ENCODE measurements at regions not wholly inside any gene's neighbourhood (a gene's known extent, or its start where the extent isn't known, plus 50 kb on each side); places are given as distances from the start of the nearest gene placed in this dataset.
A peak's percentile ranks its signal among the peaks of the same experiment; 100 is the strongest.

- TF ChIP-seq, protein P1, sequence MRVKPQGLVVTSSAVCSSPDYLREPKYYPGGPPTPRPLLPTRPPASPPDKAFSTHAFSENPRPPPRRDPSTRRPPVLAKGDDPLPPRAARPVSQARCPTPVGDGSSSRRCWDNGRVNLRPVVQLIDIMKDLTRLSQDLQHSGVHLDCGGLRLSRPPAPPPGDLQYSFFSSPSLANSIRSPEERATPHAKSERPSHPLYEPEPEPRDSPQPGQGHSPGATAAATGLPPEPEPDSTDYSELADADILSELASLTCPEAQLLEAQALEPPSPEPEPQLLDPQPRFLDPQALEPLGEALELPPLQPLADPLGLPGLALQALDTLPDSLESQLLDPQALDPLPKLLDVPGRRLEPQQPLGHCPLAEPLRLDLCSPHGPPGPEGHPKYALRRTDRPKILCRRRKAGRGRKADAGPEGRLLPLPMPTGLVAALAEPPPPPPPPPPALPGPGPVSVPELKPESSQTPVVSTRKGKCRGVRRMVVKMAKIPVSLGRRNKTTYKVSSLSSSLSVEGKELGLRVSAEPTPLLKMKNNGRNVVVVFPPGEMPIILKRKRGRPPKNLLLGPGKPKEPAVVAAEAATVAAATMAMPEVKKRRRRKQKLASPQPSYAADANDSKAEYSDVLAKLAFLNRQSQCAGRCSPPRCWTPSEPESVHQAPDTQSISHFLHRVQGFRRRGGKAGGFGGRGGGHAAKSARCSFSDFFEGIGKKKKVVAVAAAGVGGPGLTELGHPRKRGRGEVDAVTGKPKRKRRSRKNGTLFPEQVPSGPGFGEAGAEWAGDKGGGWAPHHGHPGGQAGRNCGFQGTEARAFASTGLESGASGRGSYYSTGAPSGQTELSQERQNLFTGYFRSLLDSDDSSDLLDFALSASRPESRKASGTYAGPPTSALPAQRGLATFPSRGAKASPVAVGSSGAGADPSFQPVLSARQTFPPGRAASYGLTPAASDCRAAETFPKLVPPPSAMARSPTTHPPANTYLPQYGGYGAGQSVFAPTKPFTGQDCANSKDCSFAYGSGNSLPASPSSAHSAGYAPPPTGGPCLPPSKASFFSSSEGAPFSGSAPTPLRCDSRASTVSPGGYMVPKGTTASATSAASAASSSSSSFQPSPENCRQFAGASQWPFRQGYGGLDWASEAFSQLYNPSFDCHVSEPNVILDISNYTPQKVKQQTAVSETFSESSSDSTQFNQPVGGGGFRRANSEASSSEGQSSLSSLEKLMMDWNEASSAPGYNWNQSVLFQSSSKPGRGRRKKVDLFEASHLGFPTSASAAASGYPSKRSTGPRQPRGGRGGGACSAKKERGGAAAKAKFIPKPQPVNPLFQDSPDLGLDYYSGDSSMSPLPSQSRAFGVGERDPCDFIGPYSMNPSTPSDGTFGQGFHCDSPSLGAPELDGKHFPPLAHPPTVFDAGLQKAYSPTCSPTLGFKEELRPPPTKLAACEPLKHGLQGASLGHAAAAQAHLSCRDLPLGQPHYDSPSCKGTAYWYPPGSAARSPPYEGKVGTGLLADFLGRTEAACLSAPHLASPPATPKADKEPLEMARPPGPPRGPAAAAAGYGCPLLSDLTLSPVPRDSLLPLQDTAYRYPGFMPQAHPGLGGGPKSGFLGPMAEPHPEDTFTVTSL (CRISPR knock-in tag; IDR thresholded peaks at IDR 0.05; ENCODE audit: borderline replicate concordance): no peak; the same call in 1 of the 2 replicates
- peak; percentile 73; the same call in 1 of the 2 replicates for TF ChIP-seq TARDBP (CRISPR knock-in tag; IDR thresholded peaks at IDR 0.05)
- no peak for TF ChIP-seq ZNF446 (CRISPR knock-in tag; IDR thresholded peaks at IDR 0.05)
- no peak for TF ChIP-seq ZIK1 (CRISPR knock-in tag; IDR thresholded peaks at IDR 0.05; ENCODE audit: borderline replicate concordance, low read depth)
- TF ChIP-seq REXO4 (CRISPR knock-in tag; IDR thresholded peaks at IDR 0.05; ENCODE audit: borderline replicate concordance): no peak
- TF ChIP-seq ZNF232 (CRISPR knock-in tag; IDR thresholded peaks at IDR 0.05; ENCODE audit: borderline replicate concordance): no peak
- TF ChIP-seq GATA4 (IDR thresholded peaks at IDR 0.05; ENCODE audit: borderline replicate concordance, low read depth): no peak
- TF ChIP-seq, protein P2, sequence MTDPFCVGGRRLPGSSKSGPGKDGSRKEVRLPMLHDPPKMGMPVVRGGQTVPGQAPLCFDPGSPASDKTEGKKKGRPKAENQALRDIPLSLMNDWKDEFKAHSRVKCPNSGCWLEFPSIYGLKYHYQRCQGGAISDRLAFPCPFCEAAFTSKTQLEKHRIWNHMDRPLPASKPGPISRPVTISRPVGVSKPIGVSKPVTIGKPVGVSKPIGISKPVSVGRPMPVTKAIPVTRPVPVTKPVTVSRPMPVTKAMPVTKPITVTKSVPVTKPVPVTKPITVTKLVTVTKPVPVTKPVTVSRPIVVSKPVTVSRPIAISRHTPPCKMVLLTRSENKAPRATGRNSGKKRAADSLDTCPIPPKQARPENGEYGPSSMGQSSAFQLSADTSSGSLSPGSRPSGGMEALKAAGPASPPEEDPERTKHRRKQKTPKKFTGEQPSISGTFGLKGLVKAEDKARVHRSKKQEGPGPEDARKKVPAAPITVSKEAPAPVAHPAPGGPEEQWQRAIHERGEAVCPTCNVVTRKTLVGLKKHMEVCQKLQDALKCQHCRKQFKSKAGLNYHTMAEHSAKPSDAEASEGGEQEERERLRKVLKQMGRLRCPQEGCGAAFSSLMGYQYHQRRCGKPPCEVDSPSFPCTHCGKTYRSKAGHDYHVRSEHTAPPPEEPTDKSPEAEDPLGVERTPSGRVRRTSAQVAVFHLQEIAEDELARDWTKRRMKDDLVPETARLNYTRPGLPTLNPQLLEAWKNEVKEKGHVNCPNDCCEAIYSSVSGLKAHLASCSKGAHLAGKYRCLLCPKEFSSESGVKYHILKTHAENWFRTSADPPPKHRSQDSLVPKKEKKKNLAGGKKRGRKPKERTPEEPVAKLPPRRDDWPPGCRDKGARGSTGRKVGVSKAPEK (CRISPR knock-in tag; IDR thresholded peaks at IDR 0.05; ENCODE audit: borderline replicate concordance): peak; percentile 59; the same call in 1 of the 2 replicates
- TF ChIP-seq POLR2AphosphoS5 (IDR thresholded peaks at IDR 0.05; ENCODE audit: low read depth, low read length): no peak
- no peak for TF ChIP-seq ATF4 (CRISPR knock-in tag; IDR thresholded peaks at IDR 0.05)
- TF ChIP-seq HOXD1 (CRISPR knock-in tag; IDR thresholded peaks at IDR 0.05): peak; percentile 56; the same call in 1 of the 2 replicates
- TF ChIP-seq ZNF503 (CRISPR knock-in tag; IDR thresholded peaks at IDR 0.05): peak; percentile 70
- TF ChIP-seq, protein P3, sequence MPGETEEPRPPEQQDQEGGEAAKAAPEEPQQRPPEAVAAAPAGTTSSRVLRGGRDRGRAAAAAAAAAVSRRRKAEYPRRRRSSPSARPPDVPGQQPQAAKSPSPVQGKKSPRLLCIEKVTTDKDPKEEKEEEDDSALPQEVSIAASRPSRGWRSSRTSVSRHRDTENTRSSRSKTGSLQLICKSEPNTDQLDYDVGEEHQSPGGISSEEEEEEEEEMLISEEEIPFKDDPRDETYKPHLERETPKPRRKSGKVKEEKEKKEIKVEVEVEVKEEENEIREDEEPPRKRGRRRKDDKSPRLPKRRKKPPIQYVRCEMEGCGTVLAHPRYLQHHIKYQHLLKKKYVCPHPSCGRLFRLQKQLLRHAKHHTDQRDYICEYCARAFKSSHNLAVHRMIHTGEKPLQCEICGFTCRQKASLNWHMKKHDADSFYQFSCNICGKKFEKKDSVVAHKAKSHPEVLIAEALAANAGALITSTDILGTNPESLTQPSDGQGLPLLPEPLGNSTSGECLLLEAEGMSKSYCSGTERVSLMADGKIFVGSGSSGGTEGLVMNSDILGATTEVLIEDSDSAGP (CRISPR knock-in tag; IDR thresholded peaks at IDR 0.05; ENCODE audit: borderline replicate concordance): no peak
- TF ChIP-seq ZFY (CRISPR knock-in tag; IDR thresholded peaks at IDR 0.05): no peak
Measured at GRCh38 chr22:33130473-33130872, 72.3 kb upstream of the SYN3 start (continued).

Data from HepG2 (cell line).